Neural cell (in vitro differentiated cells): ENCODE measurements at regions not wholly inside any gene's neighbourhood (a gene's known extent, or its start where the extent isn't known, plus 50 kb on each side); places are given as distances from the start of the nearest gene placed in this dataset.

Source experiments
- EZH2 ChIP-seq: fragments of 200-600, 300-800 bp; shearing (Covaris generic), sonication (generic); IDR thresholded peaks from 2 replicates; pipeline ENCODE4 v1.6.1; 2014; ENCODE audit warnings: antibody characterized with exemption, low read length, borderline replicate concordance, mild to moderate bottlenecking; ENCODE audit not compliant: insufficient read depth, poor library complexity, severe bottlenecking
- POLR2AphosphoS5 ChIP-seq: IDR thresholded peaks from 2 replicates; pipeline ENCODE4 v1.6.1; 2012

DNA sequence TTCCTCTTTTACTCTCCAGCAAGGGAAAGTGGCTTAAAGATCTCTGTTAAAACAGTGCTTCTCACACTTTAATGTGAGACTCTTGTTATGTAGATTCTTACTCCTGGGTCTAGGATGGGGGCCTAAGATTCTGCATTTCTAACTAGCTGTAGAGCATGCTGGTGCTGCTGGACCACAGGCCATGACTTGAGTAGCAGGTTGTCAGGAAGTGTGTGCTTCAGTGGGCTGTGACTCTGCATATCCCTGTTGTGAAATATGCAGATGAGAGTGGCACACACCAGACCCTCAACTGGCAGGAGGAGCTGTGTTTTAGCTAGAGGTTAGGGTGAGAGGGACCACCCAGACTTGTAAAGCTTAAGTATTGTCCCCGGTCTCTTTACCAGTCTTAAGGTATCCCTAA, 191.1 kb upstream of the DMRT1 start:
- TF ChIP-seq POLR2AphosphoS5 (no peak), EZH2 (no peak)
